Ishikawa (cell line): ENCODE measurements at regions not wholly inside any gene's neighbourhood (a gene's known extent, or its start where the extent isn't known, plus 50 kb on each side); places are given as distances from the start of the nearest gene placed in this dataset.

ENCODE experiments used
- CEBPB ChIP-seq: IDR thresholded peaks from 2 replicates; pipeline ENCODE4 v1.6.1; 2012
- CREB1 ChIP-seq: IDR thresholded peaks from 2 replicates; pipeline ENCODE4 v1.6.1; 2012; ENCODE audit warnings: low read depth
- EGR1 ChIP-seq: IDR thresholded peaks from 2 replicates; pipeline ENCODE4 v1.6.1; 2012
- EP300 ChIP-seq: IDR thresholded peaks from 2 replicates; pipeline ENCODE4 v1.6.1; 2012; ENCODE audit warnings: borderline replicate concordance
- FOXM1 ChIP-seq: IDR thresholded peaks from 2 replicates; pipeline ENCODE4 v1.6.1; 2012; ENCODE audit warnings: low read depth, borderline replicate concordance
- MAX ChIP-seq: IDR thresholded peaks from 2 replicates; pipeline ENCODE4 v1.6.1; 2012
- NFIC ChIP-seq: IDR thresholded peaks from 2 replicates; pipeline ENCODE4 v1.6.1; 2012
- RAD21 ChIP-seq: IDR thresholded peaks from 2 replicates; pipeline ENCODE4 v1.6.1; 2012; ENCODE audit warnings: low read depth
- REST ChIP-seq: IDR thresholded peaks from 2 replicates; pipeline ENCODE4 v1.6.1; 2012; ENCODE audit warnings: low read depth, mild to moderate bottlenecking
- TAF1 ChIP-seq: IDR thresholded peaks from 2 replicates; pipeline ENCODE4 v1.6.1; 2012; ENCODE audit warnings: low read depth, mild to moderate bottlenecking
- TCF12 ChIP-seq: IDR thresholded peaks from 2 replicates; pipeline ENCODE4 v1.6.1; 2012; ENCODE audit warnings: low read depth
- TEAD4 ChIP-seq: IDR thresholded peaks from 2 replicates; pipeline ENCODE4 v1.6.1; 2012
- YY1 ChIP-seq: IDR thresholded peaks from 2 replicates; pipeline ENCODE4 v1.6.1; 2012; ENCODE audit warnings: low read depth
- ZBTB7A ChIP-seq: IDR thresholded peaks from 2 replicates; pipeline ENCODE4 v1.6.1; 2012; ENCODE audit warnings: low read depth
- TF ChIP-seq, protein P1 (sequence below): IDR thresholded peaks from 2 replicates; pipeline ENCODE4 v1.6.1; 2012

DNA sequence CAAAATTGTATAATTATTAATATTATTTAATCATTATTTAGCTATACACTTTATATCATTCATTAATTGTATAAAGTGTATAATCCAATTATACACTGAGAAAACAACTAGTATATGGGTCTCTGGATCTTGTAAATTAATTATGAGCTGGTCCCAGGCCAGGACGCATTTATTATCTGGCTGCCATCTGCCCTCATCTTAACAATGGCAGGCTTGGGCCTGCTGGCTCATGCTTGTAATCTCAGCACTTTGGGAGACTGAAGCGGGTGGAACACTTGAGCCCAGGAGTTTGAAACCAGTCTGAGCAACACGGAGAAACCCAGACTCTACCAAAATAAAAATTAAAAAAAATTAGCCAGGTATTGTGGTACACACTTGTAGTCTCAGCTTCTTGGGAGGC, 502.2 kb upstream of the NRXN1 start:
- no peak for TF ChIP-seq CREB1
- no peak for TF ChIP-seq FOXM1
- no peak for TF ChIP-seq MAX
- TF ChIP-seq TEAD4: no peak
- no peak for TF ChIP-seq EGR1
- no peak for TF ChIP-seq YY1
- TF ChIP-seq TAF1: no peak
- TF ChIP-seq ZBTB7A: no peak
- TF ChIP-seq NFIC: no peak
- TF ChIP-seq, protein P1, sequence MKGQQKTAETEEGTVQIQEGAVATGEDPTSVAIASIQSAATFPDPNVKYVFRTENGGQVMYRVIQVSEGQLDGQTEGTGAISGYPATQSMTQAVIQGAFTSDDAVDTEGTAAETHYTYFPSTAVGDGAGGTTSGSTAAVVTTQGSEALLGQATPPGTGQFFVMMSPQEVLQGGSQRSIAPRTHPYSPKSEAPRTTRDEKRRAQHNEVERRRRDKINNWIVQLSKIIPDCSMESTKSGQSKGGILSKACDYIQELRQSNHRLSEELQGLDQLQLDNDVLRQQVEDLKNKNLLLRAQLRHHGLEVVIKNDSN: no peak
- no peak for TF ChIP-seq CEBPB

GRCh38 chr2:51528156-51528555, 496.2 kb upstream of the NRXN1 start:
- TF ChIP-seq RAD21: no peak

GRCh38 chr2:51526766-51527165, 494.8 kb upstream of the NRXN1 start:
- TF ChIP-seq NFIC: no peak
- TF ChIP-seq TCF12: no peak
- TF ChIP-seq ZBTB7A: no peak
- TF ChIP-seq RAD21: no peak
- TF ChIP-seq, protein P1: no peak
- TF ChIP-seq EP300: no peak
- no peak for TF ChIP-seq TEAD4

- TF ChIP-seq TAF1 (no peak), TEAD4 (no peak), NFIC (no peak), TCF12 (no peak), FOXM1 (no peak)
Measured at GRCh38 chr2:51516667-51517066, 484.7 kb upstream of the NRXN1 start.

GRCh38 chr2:51511002-51511401, 479.1 kb upstream of the NRXN1 start:
- TF ChIP-seq CREB1 (no peak), ZBTB7A (no peak), MAX (no peak), REST (no peak), CEBPB (no peak), TCF12 (no peak), TEAD4 (no peak), EGR1 (no peak), RAD21 (no peak), FOXM1 (no peak), NFIC (no peak), EP300 (no peak), YY1 (no peak), TAF1 (no peak)

GRCh38 chr2:51510303-51510702, 478.4 kb upstream of the NRXN1 start:
- TF ChIP-seq CEBPB (no peak), REST (no peak)

- no peak for TF ChIP-seq YY1
- TF ChIP-seq CREB1: no peak
- no peak for TF ChIP-seq FOXM1
- no peak for TF ChIP-seq TCF12
- no peak for TF ChIP-seq TEAD4
- no peak for TF ChIP-seq REST
- TF ChIP-seq CEBPB: no peak
- TF ChIP-seq ZBTB7A: no peak
- no peak for TF ChIP-seq MAX
- TF ChIP-seq RAD21: no peak
- TF ChIP-seq EGR1: no peak
- TF ChIP-seq NFIC: no peak
- no peak for TF ChIP-seq EP300
- TF ChIP-seq, protein P1: no peak
- no peak for TF ChIP-seq TAF1
Measured at GRCh38 chr2:51505533-51505932, 473.6 kb upstream of the NRXN1 start.
